DND-41 (cell line): ENCODE measurements at regions not wholly inside any gene's neighbourhood (a gene's known extent, or its start where the extent isn't known, plus 50 kb on each side); places are given as distances from the start of the nearest gene placed in this dataset.

ENCODE experiments used
- ATAC-seq: fragments of 200-7000 bp; cut with Tn5 transposase; 3 replicates; pipeline ENCODE4 v1.9.1; 2021; ENCODE audit warnings: low read depth; ENCODE audit not compliant: insufficient read depth
- DNase-seq: peaks from one replicate; pipeline ENCODE4 v3.0.0-alpha.2; 2020
- H2AFZ ChIP-seq: 2 replicates; pipeline ENCODE4 v1.6.0; 2012; ENCODE audit warnings: low read depth, low read length
- H3K27ac ChIP-seq: 2 replicates; pipeline ENCODE4 v1.5.1; 2012; ENCODE audit warnings: low read length, inconsistent platforms
- H3K27me3 ChIP-seq: fragments of 200-600 bp; sonication (generic); 2 replicates; pipeline ENCODE4 v1.6.0; 2012; ENCODE audit warnings: low read length, mild to moderate bottlenecking, inconsistent platforms; ENCODE audit not compliant: insufficient read depth, poor library complexity
- H3K36me3 ChIP-seq: 2 replicates; pipeline ENCODE4 v1.5.1; 2012; ENCODE audit warnings: low read length, inconsistent platforms; ENCODE audit not compliant: insufficient read depth
- H3K4me1 ChIP-seq: 2 replicates; pipeline ENCODE4 v1.5.1; 2012; ENCODE audit warnings: mild to moderate bottlenecking, low read length; ENCODE audit not compliant: insufficient read depth
- H3K4me2 ChIP-seq: 2 replicates; pipeline ENCODE4 v1.6.0; 2012; ENCODE audit warnings: mild to moderate bottlenecking, moderate library complexity, low read length, inconsistent platforms; ENCODE audit not compliant: insufficient read depth
- H3K4me3 ChIP-seq, 2 experiments: fragments of 200-600 bp in 1 of 2; shearing (Covaris generic) in 1 of 2; 2 replicates each; pipeline ENCODE4 v1.5.1; 2012 to 2016; ENCODE audit warnings: inconsistent platforms in 2 of 2, low read length in 2 of 2, mild to moderate bottlenecking in 2 of 2, low read depth in 1 of 2, moderate library complexity in 1 of 2
- H3K79me2 ChIP-seq: 2 replicates; pipeline ENCODE4 v1.6.0; 2012; ENCODE audit warnings: low read length, inconsistent platforms; ENCODE audit not compliant: insufficient read depth
- H3K9ac ChIP-seq: 2 replicates; pipeline ENCODE4 v1.6.0; 2012; ENCODE audit warnings: low read depth, mild to moderate bottlenecking, inconsistent platforms, low read length, moderate library complexity
- H3K9me3 ChIP-seq: 2 replicates; pipeline ENCODE4 v1.5.1; 2012; ENCODE audit warnings: low read length, moderate library complexity, mild to moderate bottlenecking, inconsistent platforms; ENCODE audit not compliant: insufficient read depth, severe bottlenecking
- H4K20me1 ChIP-seq: 2 replicates; pipeline ENCODE4 v1.6.0; 2012; ENCODE audit warnings: low read length; ENCODE audit not compliant: insufficient read depth
- CTCF ChIP-seq: IDR thresholded peaks from 2 replicates; pipeline ENCODE4 v1.5.1; 2012; ENCODE audit warnings: borderline replicate concordance, low read length, moderate library complexity, mild to moderate bottlenecking; ENCODE audit not compliant: poor library complexity, severe bottlenecking; ENCODE audit errors: extremely low read depth
- EZH2 ChIP-seq: IDR thresholded peaks from 3 replicates; pipeline ENCODE4 v1.6.1; 2012; ENCODE audit warnings: borderline replicate concordance, low read depth, mild to moderate bottlenecking, moderate library complexity, low read length, inconsistent platforms; ENCODE audit not compliant: severe bottlenecking

- no peak overlapping the region for H3K27ac ChIP-seq
- no peaks in the 10 kb centered on the region for H4K20me1 ChIP-seq
- no peak for DNase-seq
- TF ChIP-seq EZH2 (no peak), CTCF (no peak)
- no peak overlapping the region for H3K9ac ChIP-seq
- ATAC-seq, result no peak
- no peak overlapping the region for H2AFZ ChIP-seq
- H3K36me3 ChIP-seq, result no peaks in the 10 kb centered on the region
- H3K4me2 ChIP-seq, result no peak overlapping the region
- H3K27me3 ChIP-seq, result peaks cover 3% of the 10 kb centered on the region
- H3K9me3 ChIP-seq, result no peaks in the 10 kb centered on the region
- H3K4me3 ChIP-seq, result no peak overlapping the region
- H3K79me2 ChIP-seq, result no peaks in the 10 kb centered on the region
- no peaks in the 10 kb centered on the region for H3K4me1 ChIP-seq
Measured at GRCh38 chr17:77767148-77767547, 191.4 kb upstream of the TNRC6C start.

- TF ChIP-seq CTCF, result no peak
- no peak for TF ChIP-seq EZH2
- ATAC-seq (no peak), DNase-seq (no peak)
- Histone ChIP-seq H3K27me3 (peaks cover 3% of the 10 kb centered on the region), H3K9me3 (no peaks in the 10 kb centered on the region), H3K27ac (no peak overlapping the region), H3K4me2 (no peak overlapping the region), H3K4me3 (no peak overlapping the region), H3K9ac (no peak overlapping the region), H3K36me3 (no peaks in the 10 kb centered on the region), H3K79me2 (no peaks in the 10 kb centered on the region), H3K4me1 (no peaks in the 10 kb centered on the region), H2AFZ (no peak overlapping the region), H4K20me1 (no peaks in the 10 kb centered on the region)
Measured at GRCh38 chr17:77768248-77768852, 190.2 kb upstream of the TNRC6C start.

GRCh38 chr17:77769215-77769614 is 189.3 kb upstream of the TNRC6C start:
- Histone ChIP-seq H3K4me2 (no peak overlapping the region), H3K27me3 (peaks cover 3% of the 10 kb centered on the region), H4K20me1 (no peaks in the 10 kb centered on the region), H3K79me2 (no peaks in the 10 kb centered on the region), H2AFZ (no peak overlapping the region), H3K4me1 (no peaks in the 10 kb centered on the region), H3K9ac (no peak overlapping the region), H3K4me3 (no peak overlapping the region), H3K9me3 (no peaks in the 10 kb centered on the region), H3K27ac (no peak overlapping the region), H3K36me3 (no peaks in the 10 kb centered on the region)
- ATAC-seq, result no peak
- DNase-seq, result no peak
- TF ChIP-seq CTCF (no peak), EZH2 (no peak)
